DND-41 (cell line): ENCODE measurements at regions not wholly inside any gene's neighbourhood (a gene's known extent, or its start where the extent isn't known, plus 50 kb on each side); places are given as distances from the start of the nearest gene placed in this dataset.

Experiments
- EZH2 ChIP-seq: IDR thresholded peaks from 3 replicates; pipeline ENCODE4 v1.6.1; 2012; ENCODE audit warnings: borderline replicate concordance, low read depth, mild to moderate bottlenecking, moderate library complexity, low read length, inconsistent platforms; ENCODE audit not compliant: severe bottlenecking
- TF ChIP-seq, protein P1 (sequence below): IDR thresholded peaks from 2 replicates; pipeline ENCODE4 v1.5.1; 2012; ENCODE audit warnings: borderline replicate concordance, low read length, moderate library complexity, mild to moderate bottlenecking; ENCODE audit not compliant: poor library complexity, severe bottlenecking; ENCODE audit errors: extremely low read depth

DNA sequence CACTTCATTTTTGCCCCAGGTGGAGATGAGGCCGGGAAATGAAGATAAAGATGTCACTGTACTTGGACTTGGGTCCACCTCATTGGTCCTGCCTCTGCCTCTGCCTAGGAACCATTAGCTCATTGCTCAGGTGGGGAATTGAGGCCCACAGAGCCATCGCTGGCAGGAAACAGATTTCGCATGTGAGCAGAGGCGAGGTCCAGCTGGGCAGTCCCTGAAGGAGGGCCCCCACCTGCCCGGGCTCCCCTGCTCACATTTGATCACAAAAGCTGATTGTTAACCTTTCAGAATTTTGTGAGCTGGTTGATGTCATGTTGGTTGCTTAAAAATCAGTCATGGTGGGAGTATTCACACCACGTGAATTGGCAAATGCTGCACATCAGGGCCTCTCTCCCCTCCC is 273.8 kb upstream of the MVB12B start:
- TF ChIP-seq, protein P1, sequence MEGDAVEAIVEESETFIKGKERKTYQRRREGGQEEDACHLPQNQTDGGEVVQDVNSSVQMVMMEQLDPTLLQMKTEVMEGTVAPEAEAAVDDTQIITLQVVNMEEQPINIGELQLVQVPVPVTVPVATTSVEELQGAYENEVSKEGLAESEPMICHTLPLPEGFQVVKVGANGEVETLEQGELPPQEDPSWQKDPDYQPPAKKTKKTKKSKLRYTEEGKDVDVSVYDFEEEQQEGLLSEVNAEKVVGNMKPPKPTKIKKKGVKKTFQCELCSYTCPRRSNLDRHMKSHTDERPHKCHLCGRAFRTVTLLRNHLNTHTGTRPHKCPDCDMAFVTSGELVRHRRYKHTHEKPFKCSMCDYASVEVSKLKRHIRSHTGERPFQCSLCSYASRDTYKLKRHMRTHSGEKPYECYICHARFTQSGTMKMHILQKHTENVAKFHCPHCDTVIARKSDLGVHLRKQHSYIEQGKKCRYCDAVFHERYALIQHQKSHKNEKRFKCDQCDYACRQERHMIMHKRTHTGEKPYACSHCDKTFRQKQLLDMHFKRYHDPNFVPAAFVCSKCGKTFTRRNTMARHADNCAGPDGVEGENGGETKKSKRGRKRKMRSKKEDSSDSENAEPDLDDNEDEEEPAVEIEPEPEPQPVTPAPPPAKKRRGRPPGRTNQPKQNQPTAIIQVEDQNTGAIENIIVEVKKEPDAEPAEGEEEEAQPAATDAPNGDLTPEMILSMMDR, result no peak
- TF ChIP-seq EZH2, result no peak
